Spinal cord (tissue), 9 donors: ENCODE measurements at regions not wholly inside any gene's neighbourhood (a gene's known extent, or its start where the extent isn't known, plus 50 kb on each side); places are given as distances from the start of the nearest gene placed in this dataset.

ENCODE experiments used
- DNase-seq, 6 donors: peaks; one replicate each; pipeline versions ENCODE4 v3.0.0 to v3.0.0-alpha.2; 2013 to 2015; ENCODE audit warnings: low spot score in 6 of 6, low read depth in 4 of 6
- H3K27ac ChIP-seq: one replicate; pipeline ENCODE4 v1.5.1; 2013; ENCODE audit warnings: low read depth, low read length, control low read depth
- H3K27me3 ChIP-seq: one replicate; pipeline ENCODE4 v1.6.1; 2013; ENCODE audit warnings: low read length; ENCODE audit not compliant: control insufficient read depth, insufficient read depth
- H3K36me3 ChIP-seq: one replicate; pipeline ENCODE4 v1.6.1; 2013; ENCODE audit warnings: low read length; ENCODE audit not compliant: control insufficient read depth, insufficient read depth
- H3K4me1 ChIP-seq: one replicate; pipeline ENCODE4 v1.6.1; 2013; ENCODE audit warnings: low read length; ENCODE audit not compliant: control insufficient read depth, insufficient read depth
- H3K4me3 ChIP-seq: one replicate; pipeline ENCODE4 v1.5.1; 2013; ENCODE audit warnings: low read depth, low read length, control low read depth
- H3K9me3 ChIP-seq: one replicate; pipeline ENCODE4 v1.6.1; 2013; ENCODE audit warnings: low read length; ENCODE audit not compliant: control insufficient read depth, insufficient read depth
- WGBS: methylation state at CpG from one replicate; pipeline ENCODE4 v1.1.5; 2013; ENCODE audit warnings: missing lambda C conversion rate; ENCODE audit not compliant: insufficient coverage; 5-methylcytosine and 5-hydroxymethylcytosine counted together
- donor health status: healthy.

DNA sequence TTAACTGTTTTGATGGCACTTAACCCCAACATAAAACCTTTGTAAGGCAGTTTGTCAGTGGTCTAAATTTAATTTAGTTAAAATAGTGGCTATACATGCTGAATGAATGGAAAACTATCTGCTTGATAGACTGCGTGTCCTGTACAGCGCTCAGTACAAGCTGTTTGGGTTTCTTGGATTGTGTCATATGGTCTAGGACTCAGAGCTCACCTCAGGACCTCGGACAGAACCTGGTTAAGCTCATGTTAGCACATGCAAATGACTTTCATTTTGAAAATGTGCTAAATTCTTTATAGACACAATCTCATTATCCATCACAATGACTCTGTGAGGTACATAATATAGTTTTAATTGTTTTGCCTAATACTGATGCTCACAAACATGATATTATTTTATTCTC, 55.7 kb upstream of the RELN start:
- Histone ChIP-seq H3K27ac (no peak overlapping the region), H3K4me3 (no peak overlapping the region), H3K9me3 (no peaks in the 10 kb centered on the region), H3K36me3 (no peaks in the 10 kb centered on the region), H3K4me1 (no peaks in the 10 kb centered on the region), H3K27me3 (no peaks in the 10 kb centered on the region)
- 100% methylated on average over 2 of the region's 3 CpGs for WGBS
- no peak for DNase-seq

GRCh38 chr7:104040666-104041065, 51.2 kb upstream of the RELN start:
- peak in 1 of 6 donors; percentile 52 for DNase-seq
- WGBS = 33% methylated on average over 1 of the region's 7 CpGs

GRCh38 chr7:104039363-104039762, 49.9 kb upstream of the RELN start:
- Histone ChIP-seq H3K27ac (no peak overlapping the region), H3K4me1 (no peaks in the 10 kb centered on the region), H3K4me3 (no peak overlapping the region), H3K9me3 (peaks cover 2% of the 10 kb centered on the region), H3K36me3 (no peaks in the 10 kb centered on the region), H3K27me3 (no peaks in the 10 kb centered on the region)
- WGBS = no CpG with 5 or more reads among the region's 3 CpGs
- DNase-seq = no peak

More at GRCh38 chr7:104040666-104041065, 51.2 kb upstream of the RELN start:
- no peak overlapping the region for H3K4me3 ChIP-seq
- no peaks in the 10 kb centered on the region for H3K4me1 ChIP-seq
- no peaks in the 10 kb centered on the region for H3K27me3 ChIP-seq
- H3K36me3 ChIP-seq = no peaks in the 10 kb centered on the region
- H3K27ac ChIP-seq = no peak overlapping the region
- no peaks in the 10 kb centered on the region for H3K9me3 ChIP-seq
